ENCODE measurements at regions not wholly inside any gene's neighbourhood (a gene's known extent, or its start where the extent isn't known, plus 50 kb on each side); places are given as distances from the start of the nearest gene placed in this dataset.

DNA sequence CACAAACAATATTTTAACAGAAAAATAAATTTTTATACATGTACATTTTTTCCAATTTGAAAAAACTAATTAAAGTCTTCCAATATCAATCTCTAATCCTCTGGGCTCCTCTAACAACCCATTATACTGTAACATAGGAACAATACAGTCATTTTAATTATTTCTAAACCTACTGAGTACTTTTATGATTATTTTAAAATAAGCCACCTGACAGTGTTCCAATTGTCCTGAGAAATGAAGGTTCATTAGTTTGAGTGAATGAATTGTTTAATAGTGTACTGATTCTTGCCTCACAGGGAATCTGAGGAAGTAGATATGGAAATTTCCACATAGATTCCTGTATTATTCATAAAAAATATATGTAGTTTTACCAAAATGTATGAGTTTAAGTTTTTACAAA is 123.1 kb upstream of the EYS start:
- Histone ChIP-seq H3K9ac (ENCODE audit: insufficient read depth in 1 of 2, low read depth in 2 of 2, low read length in 2 of 2) (no peak overlapping the region), H3K36me3 (ENCODE audit: control insufficient read depth, insufficient read depth, low read length) (no peaks in the 10 kb centered on the region), H3K79me2 (ENCODE audit: control insufficient read depth, insufficient read depth, low read length) (no peaks in the 10 kb centered on the region), H2AFZ (ENCODE audit: low read depth, low read length) (no peak overlapping the region), H3K4me3 (no peak overlapping the region), H3K4me2 (ENCODE audit: insufficient read depth, low read length) (no peak overlapping the region), H3K27me3 (ENCODE audit: control insufficient read depth in 2 of 2, insufficient read depth in 2 of 2, low read length in 2 of 2) (no peaks in the 10 kb centered on the region), H3K9me1 (ENCODE audit: control insufficient read depth, insufficient read depth, low read length) (no peaks in the 10 kb centered on the region), H4K20me1 (replicated peaks; ENCODE audit: control insufficient read depth, insufficient read depth, low read length) (no peaks in the 10 kb centered on the region), H3K27ac (ENCODE audit: extremely low read depth, low read depth, low read length) (no peak overlapping the region), H3K4me1 (replicated peaks in 1 of 2; ENCODE audit: control insufficient read depth in 2 of 2, insufficient read depth in 2 of 2, low read length in 2 of 2) (no peaks in the 10 kb centered on the region), H3K9me3 (replicated peaks; ENCODE audit: control insufficient read depth, insufficient read depth, low read depth, low read length) (no peaks in the 10 kb centered on the region)
- FAIRE-seq: no peak
- no TSS peak for BruUV-seq (replicated peaks)
- ChIA-PET POLR2A (no interaction called here), CTCF (ENCODE audit: low intra/inter-chr PET ratio) (no interaction called here)
- in situ Hi-C loops (cut with MboI) (no loop called here), intact Hi-C loops (cut with micrococcal nuclease) (no loop called here)
- ATAC-seq: no peak
- no peak for DNase-seq (ENCODE audit: extremely low read depth in 1 of 4, low spot score in 3 of 4)
- TF ChIP-seq ZNF696 (CRISPR knock-in tag; conservative IDR thresholded peaks at IDR 0.05) (no peak), ESRRB (CRISPR knock-in tag; IDR thresholded peaks at IDR 0.05; ENCODE audit: borderline replicate concordance) (no peak), CHD4 (IDR thresholded peaks at IDR 0.05; ENCODE audit: insufficient read depth, insufficient replicate concordance, low read depth, low read length, poor library complexity, severe bottlenecking) (no peak), TARDBP (IDR thresholded peaks at IDR 0.05) (no peak), KLF13 (tag; IDR thresholded peaks at IDR 0.05; ENCODE audit: borderline replicate concordance, low read depth) (no peak), ZNF589 (CRISPR knock-in tag; IDR thresholded peaks at IDR 0.05; ENCODE audit: low read depth) (no peak), IRF2 (CRISPR knock-in tag; IDR thresholded peaks at IDR 0.05) (no peak), SAP30 (IDR thresholded peaks at IDR 0.05; ENCODE audit: borderline replicate concordance, insufficient read depth, low read depth, low read length, poor library complexity, severe bottlenecking) (no peak), FOXJ2 (tag; IDR thresholded peaks at IDR 0.05) (no peak), ZBTB1 (CRISPR knock-in tag; IDR thresholded peaks at IDR 0.05; ENCODE audit: borderline replicate concordance, low read depth) (no peak), FOXK2 (conservative IDR thresholded peaks at IDR 0.05 in 1 of 2, IDR thresholded peaks at IDR 0.05 in 1 of 2; ENCODE audit: low read depth in 2 of 2) (no peak), ZNF707 (CRISPR knock-in tag; conservative IDR thresholded peaks at IDR 0.05) (no peak), ETV5 (CRISPR knock-in tag; IDR thresholded peaks at IDR 0.05; ENCODE audit: low read depth) (no peak), KDM1A (IDR thresholded peaks at IDR 0.05) (no peak)
- TF ChIP-seq, protein P1, sequence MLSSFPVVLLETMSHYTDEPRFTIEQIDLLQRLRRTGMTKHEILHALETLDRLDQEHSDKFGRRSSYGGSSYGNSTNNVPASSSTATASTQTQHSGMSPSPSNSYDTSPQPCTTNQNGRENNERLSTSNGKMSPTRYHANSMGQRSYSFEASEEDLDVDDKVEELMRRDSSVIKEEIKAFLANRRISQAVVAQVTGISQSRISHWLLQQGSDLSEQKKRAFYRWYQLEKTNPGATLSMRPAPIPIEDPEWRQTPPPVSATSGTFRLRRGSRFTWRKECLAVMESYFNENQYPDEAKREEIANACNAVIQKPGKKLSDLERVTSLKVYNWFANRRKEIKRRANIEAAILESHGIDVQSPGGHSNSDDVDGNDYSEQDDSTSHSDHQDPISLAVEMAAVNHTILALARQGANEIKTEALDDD (IDR thresholded peaks at IDR 0.05): no peak
- TF ChIP-seq, protein P2, sequence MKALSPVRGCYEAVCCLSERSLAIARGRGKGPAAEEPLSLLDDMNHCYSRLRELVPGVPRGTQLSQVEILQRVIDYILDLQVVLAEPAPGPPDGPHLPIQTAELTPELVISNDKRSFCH (CRISPR knock-in tag; IDR thresholded peaks at IDR 0.05): no peak
- TF ChIP-seq, protein P2 (tag; IDR thresholded peaks at IDR 0.05): no peak
- TF ChIP-seq, protein P3, sequence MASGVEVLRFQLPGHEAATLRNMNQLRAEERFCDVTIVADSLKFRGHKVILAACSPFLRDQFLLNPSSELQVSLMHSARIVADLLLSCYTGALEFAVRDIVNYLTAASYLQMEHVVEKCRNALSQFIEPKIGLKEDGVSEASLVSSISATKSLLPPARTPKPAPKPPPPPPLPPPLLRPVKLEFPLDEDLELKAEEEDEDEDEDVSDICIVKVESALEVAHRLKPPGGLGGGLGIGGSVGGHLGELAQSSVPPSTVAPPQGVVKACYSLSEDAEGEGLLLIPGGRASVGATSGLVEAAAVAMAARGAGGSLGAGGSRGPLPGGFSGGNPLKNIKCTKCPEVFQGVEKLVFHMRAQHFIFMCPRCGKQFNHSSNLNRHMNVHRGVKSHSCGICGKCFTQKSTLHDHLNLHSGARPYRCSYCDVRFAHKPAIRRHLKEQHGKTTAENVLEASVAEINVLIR (CRISPR knock-in tag; IDR thresholded peaks at IDR 0.05): no peak
- TF ChIP-seq, protein P4, sequence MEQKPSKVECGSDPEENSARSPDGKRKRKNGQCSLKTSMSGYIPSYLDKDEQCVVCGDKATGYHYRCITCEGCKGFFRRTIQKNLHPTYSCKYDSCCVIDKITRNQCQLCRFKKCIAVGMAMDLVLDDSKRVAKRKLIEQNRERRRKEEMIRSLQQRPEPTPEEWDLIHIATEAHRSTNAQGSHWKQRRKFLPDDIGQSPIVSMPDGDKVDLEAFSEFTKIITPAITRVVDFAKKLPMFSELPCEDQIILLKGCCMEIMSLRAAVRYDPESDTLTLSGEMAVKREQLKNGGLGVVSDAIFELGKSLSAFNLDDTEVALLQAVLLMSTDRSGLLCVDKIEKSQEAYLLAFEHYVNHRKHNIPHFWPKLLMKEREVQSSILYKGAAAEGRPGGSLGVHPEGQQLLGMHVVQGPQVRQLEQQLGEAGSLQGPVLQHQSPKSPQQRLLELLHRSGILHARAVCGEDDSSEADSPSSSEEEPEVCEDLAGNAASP (IDR thresholded peaks at IDR 0.05): no peak

All from K562 (cell line).